ENCODE measurements at regions not wholly inside any gene's neighbourhood (a gene's known extent, or its start where the extent isn't known, plus 50 kb on each side); places are given as distances from the start of the nearest gene placed in this dataset.

DNA sequence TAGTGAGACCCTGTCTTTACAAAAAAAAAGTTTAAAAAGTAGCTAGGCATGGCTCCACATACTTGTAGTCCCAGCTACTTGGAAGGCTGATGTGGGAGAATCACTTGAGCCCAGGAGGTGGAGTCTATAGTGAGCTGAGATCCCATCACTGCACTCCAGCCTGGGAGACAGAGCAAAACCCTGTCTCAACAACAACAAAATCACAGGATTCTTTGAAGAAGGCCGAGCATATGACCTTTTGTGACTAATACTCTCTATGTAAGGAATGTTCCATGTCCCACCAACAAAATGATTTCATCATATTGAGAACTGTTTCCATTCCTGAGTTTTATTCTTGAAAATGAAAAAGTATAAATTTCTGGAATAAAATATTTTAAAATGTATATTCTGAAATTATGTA is 58.9 kb upstream of the EFCAB3 start:
- TF ChIP-seq, protein P1, sequence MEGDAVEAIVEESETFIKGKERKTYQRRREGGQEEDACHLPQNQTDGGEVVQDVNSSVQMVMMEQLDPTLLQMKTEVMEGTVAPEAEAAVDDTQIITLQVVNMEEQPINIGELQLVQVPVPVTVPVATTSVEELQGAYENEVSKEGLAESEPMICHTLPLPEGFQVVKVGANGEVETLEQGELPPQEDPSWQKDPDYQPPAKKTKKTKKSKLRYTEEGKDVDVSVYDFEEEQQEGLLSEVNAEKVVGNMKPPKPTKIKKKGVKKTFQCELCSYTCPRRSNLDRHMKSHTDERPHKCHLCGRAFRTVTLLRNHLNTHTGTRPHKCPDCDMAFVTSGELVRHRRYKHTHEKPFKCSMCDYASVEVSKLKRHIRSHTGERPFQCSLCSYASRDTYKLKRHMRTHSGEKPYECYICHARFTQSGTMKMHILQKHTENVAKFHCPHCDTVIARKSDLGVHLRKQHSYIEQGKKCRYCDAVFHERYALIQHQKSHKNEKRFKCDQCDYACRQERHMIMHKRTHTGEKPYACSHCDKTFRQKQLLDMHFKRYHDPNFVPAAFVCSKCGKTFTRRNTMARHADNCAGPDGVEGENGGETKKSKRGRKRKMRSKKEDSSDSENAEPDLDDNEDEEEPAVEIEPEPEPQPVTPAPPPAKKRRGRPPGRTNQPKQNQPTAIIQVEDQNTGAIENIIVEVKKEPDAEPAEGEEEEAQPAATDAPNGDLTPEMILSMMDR (IDR thresholded peaks at IDR 0.05): no peak
- no peak for TF ChIP-seq ZFX (IDR thresholded peaks at IDR 0.05; ENCODE audit: borderline replicate concordance)
